GM13976 (cell line): ENCODE measurements at regions not wholly inside any gene's neighbourhood (a gene's known extent, or its start where the extent isn't known, plus 50 kb on each side); places are given as distances from the start of the nearest gene placed in this dataset.

Source experiments
- DNase-seq: peaks from one replicate; pipeline ENCODE4 v3.0.0; 2012; ENCODE audit warnings: low spot score
- in situ Hi-C: fragments of 300-500 bp; cut with MboI; formaldehyde crosslinking; loops from one replicate; pipeline ENCODE4 v1.12.0; 2022; ENCODE audit warnings: low sequenced_read_pairs, mixed read lengths, inconsistent platforms; ENCODE audit not compliant: unreplicated experiment
- TF ChIP-seq, protein P1 (sequence below): IDR thresholded peaks from 2 replicates; pipeline ENCODE4 v1.5.1; 2012; ENCODE audit warnings: borderline replicate concordance, mild to moderate bottlenecking; ENCODE audit not compliant: insufficient read depth; ENCODE audit errors: extremely low read depth, missing control alignments, control extremely low read depth

DNA sequence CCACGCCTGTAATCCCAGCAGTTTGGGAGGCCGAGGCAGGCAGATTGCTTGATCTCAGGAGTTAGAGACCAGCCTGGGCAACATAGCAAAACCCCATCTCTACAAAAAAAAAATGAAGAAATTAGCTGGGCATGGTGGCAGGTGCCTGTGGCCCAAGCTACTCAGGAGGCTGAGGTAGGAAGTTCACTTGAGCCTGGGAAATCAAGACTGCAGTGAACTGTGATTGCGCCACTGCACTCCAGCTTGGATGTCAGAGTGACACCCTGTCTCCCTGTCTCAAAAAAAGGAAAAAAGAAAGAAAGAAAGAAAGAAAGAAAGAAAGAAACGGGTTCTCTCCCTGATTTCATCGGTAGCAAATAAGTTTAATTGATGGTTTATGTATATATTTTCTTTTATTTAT lies 64.6 kb upstream of the ESX1 start:
- TF ChIP-seq, protein P1, sequence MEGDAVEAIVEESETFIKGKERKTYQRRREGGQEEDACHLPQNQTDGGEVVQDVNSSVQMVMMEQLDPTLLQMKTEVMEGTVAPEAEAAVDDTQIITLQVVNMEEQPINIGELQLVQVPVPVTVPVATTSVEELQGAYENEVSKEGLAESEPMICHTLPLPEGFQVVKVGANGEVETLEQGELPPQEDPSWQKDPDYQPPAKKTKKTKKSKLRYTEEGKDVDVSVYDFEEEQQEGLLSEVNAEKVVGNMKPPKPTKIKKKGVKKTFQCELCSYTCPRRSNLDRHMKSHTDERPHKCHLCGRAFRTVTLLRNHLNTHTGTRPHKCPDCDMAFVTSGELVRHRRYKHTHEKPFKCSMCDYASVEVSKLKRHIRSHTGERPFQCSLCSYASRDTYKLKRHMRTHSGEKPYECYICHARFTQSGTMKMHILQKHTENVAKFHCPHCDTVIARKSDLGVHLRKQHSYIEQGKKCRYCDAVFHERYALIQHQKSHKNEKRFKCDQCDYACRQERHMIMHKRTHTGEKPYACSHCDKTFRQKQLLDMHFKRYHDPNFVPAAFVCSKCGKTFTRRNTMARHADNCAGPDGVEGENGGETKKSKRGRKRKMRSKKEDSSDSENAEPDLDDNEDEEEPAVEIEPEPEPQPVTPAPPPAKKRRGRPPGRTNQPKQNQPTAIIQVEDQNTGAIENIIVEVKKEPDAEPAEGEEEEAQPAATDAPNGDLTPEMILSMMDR = no peak
- in situ Hi-C loops = no loop called here
- no peak for DNase-seq

GRCh38 chrX:104318330-104319009 lies 63.7 kb upstream of the ESX1 start:
- DNase-seq = no peak
- TF ChIP-seq, protein P1 = no peak
- in situ Hi-C loops = no loop called here

DNA sequence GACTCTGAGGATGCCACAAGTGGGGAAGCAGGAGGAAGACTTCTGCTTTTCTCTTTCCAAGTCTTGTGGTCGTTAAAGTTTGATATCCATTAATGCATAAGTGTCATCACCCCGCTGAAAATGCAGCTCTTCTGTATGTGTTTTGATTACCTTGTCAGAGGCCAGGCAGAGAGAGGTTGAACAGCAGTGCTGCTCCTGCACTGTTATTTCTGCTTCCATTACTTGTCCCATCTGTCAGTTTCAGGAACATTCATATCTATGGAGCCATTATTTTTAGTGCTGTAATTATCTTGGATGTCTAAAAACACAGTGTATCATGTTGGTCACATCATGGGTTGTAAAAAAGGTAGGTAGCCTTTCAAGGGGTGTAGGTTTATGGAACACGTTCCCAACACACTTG lies 62.0 kb upstream of the ESX1 start:
- in situ Hi-C loops = no loop called here
- TF ChIP-seq, protein P1 = no peak

GRCh38 chrX:104315555-104315954 lies 60.8 kb upstream of the ESX1 start:
- no peak for DNase-seq
- in situ Hi-C loops = no loop called here

More for the DNA sequence above, 62.0 kb upstream of the ESX1 start:
- no peak for DNase-seq

GRCh38 chrX:104310657-104311254 lies 56.0 kb upstream of the ESX1 start:
- no peak for DNase-seq
- TF ChIP-seq, protein P1 = no peak
- in situ Hi-C loops = no loop called here

More at GRCh38 chrX:104315555-104315954, 60.8 kb upstream of the ESX1 start:
- TF ChIP-seq, protein P1 = no peak

GRCh38 chrX:104310090-104310489 lies 55.4 kb upstream of the ESX1 start:
- no peak for DNase-seq
- TF ChIP-seq, protein P1 = no peak
- in situ Hi-C loops = no loop called here
